ENCODE measurements at regions not wholly inside any gene's neighbourhood (a gene's known extent, or its start where the extent isn't known, plus 50 kb on each side); places are given as distances from the start of the nearest gene placed in this dataset.

- Mint-ChIP-seq H3K36me3 (ENCODE audit: insufficient read depth) (no peaks in the 10 kb centered on the region), H3K9me3 (no peaks in the 10 kb centered on the region), H3K27ac (ENCODE audit: low read depth) (no peak overlapping the region), H3K27me3 (peaks cover 17% of the 10 kb centered on the region), H3K4me1 (no peaks in the 10 kb centered on the region), H3K4me3 (no peak overlapping the region)
- ATAC-seq (replicated peaks; ENCODE audit: extremely low read depth, poor library complexity, severe bottlenecking) (no peak), DNase-seq (ENCODE audit: low spot score in 2 of 2) (no peak)
Observed at GRCh38 chr6:106880952-106881351, 93.6 kb downstream of the CD24 start.

GRCh38 chr6:106875782-106876321 lies 98.7 kb downstream of the CD24 start:
- H3K4me1 Mint-ChIP-seq = no peaks in the 10 kb centered on the region
- ATAC-seq (replicated peaks; ENCODE audit: extremely low read depth, poor library complexity, severe bottlenecking) (no peak), DNase-seq (ENCODE audit: low spot score in 2 of 2) (no peak)
- H3K4me3 Mint-ChIP-seq = no peak overlapping the region
- no peaks in the 10 kb centered on the region for H3K36me3 Mint-ChIP-seq (ENCODE audit: insufficient read depth)
- no peak overlapping the region for H3K27ac Mint-ChIP-seq (ENCODE audit: low read depth)
- H3K27me3 Mint-ChIP-seq = no peaks in the 10 kb centered on the region
- H3K9me3 Mint-ChIP-seq = no peaks in the 10 kb centered on the region

- Mint-ChIP-seq H3K27ac (ENCODE audit: low read depth) (no peak overlapping the region), H3K9me3 (no peaks in the 10 kb centered on the region), H3K27me3 (no peaks in the 10 kb centered on the region)
Observed at GRCh38 chr6:106874481-106874880, 100.0 kb downstream of the CD24 start.

GRCh38 chr6:106872049-106872448 lies 102.5 kb downstream of the CD24 start:
- Mint-ChIP-seq H3K27me3 (no peaks in the 10 kb centered on the region), H3K4me3 (no peak overlapping the region), H3K4me1 (no peaks in the 10 kb centered on the region), H3K27ac (ENCODE audit: low read depth) (no peak overlapping the region), H3K36me3 (ENCODE audit: insufficient read depth) (no peaks in the 10 kb centered on the region), H3K9me3 (no peaks in the 10 kb centered on the region)
- ATAC-seq (replicated peaks; ENCODE audit: extremely low read depth, poor library complexity, severe bottlenecking) (no peak), DNase-seq (ENCODE audit: low spot score in 2 of 2) (no peak)

More at GRCh38 chr6:106874481-106874880, 100.0 kb downstream of the CD24 start:
- ATAC-seq (replicated peaks; ENCODE audit: extremely low read depth, poor library complexity, severe bottlenecking) = no peak
- no peaks in the 10 kb centered on the region for H3K36me3 Mint-ChIP-seq (ENCODE audit: insufficient read depth)
- no peak for DNase-seq (ENCODE audit: low spot score in 2 of 2)
- H3K4me3 Mint-ChIP-seq = no peak overlapping the region
- H3K4me1 Mint-ChIP-seq = no peaks in the 10 kb centered on the region

- no peaks in the 10 kb centered on the region for H3K4me1 Mint-ChIP-seq
- H3K27ac Mint-ChIP-seq (ENCODE audit: low read depth) = no peak overlapping the region
- H3K9me3 Mint-ChIP-seq = no peaks in the 10 kb centered on the region
- H3K36me3 Mint-ChIP-seq (ENCODE audit: insufficient read depth) = no peaks in the 10 kb centered on the region
- DNase-seq (ENCODE audit: low spot score in 2 of 2) (no peak), ATAC-seq (replicated peaks; ENCODE audit: extremely low read depth, poor library complexity, severe bottlenecking) (no peak)
- no peak overlapping the region for H3K4me3 Mint-ChIP-seq
- no peaks in the 10 kb centered on the region for H3K27me3 Mint-ChIP-seq
Observed at GRCh38 chr6:106870824-106871717, 103.5 kb downstream of the CD24 start.

GRCh38 chr6:106870069-106870468 lies 104.5 kb downstream of the CD24 start:
- no peaks in the 10 kb centered on the region for H3K36me3 Mint-ChIP-seq (ENCODE audit: insufficient read depth)
- no peak overlapping the region for H3K4me3 Mint-ChIP-seq
- no peak for DNase-seq (ENCODE audit: low spot score in 2 of 2)
- H3K9me3 Mint-ChIP-seq = no peaks in the 10 kb centered on the region
- no peaks in the 10 kb centered on the region for H3K4me1 Mint-ChIP-seq
- no peaks in the 10 kb centered on the region for H3K27me3 Mint-ChIP-seq
- no peak for ATAC-seq (replicated peaks; ENCODE audit: extremely low read depth, poor library complexity, severe bottlenecking)
- H3K27ac Mint-ChIP-seq (ENCODE audit: low read depth) = no peak overlapping the region

GRCh38 chr6:106869203-106869602 lies 105.3 kb downstream of the CD24 start:
- no peaks in the 10 kb centered on the region for H3K4me1 Mint-ChIP-seq
- H3K27ac Mint-ChIP-seq (ENCODE audit: low read depth) = no peak overlapping the region
- no peak for ATAC-seq (replicated peaks; ENCODE audit: extremely low read depth, poor library complexity, severe bottlenecking)
- H3K36me3 Mint-ChIP-seq (ENCODE audit: insufficient read depth) = no peaks in the 10 kb centered on the region
- H3K9me3 Mint-ChIP-seq = no peaks in the 10 kb centered on the region
- no peak overlapping the region for H3K4me3 Mint-ChIP-seq
- DNase-seq (ENCODE audit: low spot score in 2 of 2) = no peak
- no peaks in the 10 kb centered on the region for H3K27me3 Mint-ChIP-seq

GRCh38 chr6:106866875-106867658 lies 107.5 kb downstream of the CD24 start:
- H3K4me1 Mint-ChIP-seq = no peaks in the 10 kb centered on the region
- H3K9me3 Mint-ChIP-seq = no peaks in the 10 kb centered on the region
- H3K4me3 Mint-ChIP-seq = no peak overlapping the region
- no peak for ATAC-seq (replicated peaks; ENCODE audit: extremely low read depth, poor library complexity, severe bottlenecking)
- no peaks in the 10 kb centered on the region for H3K36me3 Mint-ChIP-seq (ENCODE audit: insufficient read depth)
- no peak for DNase-seq (ENCODE audit: low spot score in 2 of 2)
- H3K27ac Mint-ChIP-seq (ENCODE audit: low read depth) = no peak overlapping the region
- H3K27me3 Mint-ChIP-seq = peaks cover 18% of the 10 kb centered on the region

- H3K27ac Mint-ChIP-seq (ENCODE audit: low read depth) = no peak overlapping the region
- no peaks in the 10 kb centered on the region for H3K36me3 Mint-ChIP-seq (ENCODE audit: insufficient read depth)
- ATAC-seq (replicated peaks; ENCODE audit: extremely low read depth, poor library complexity, severe bottlenecking) = no peak
Observed at GRCh38 chr6:106862858-106863257, 111.7 kb downstream of the CD24 start.

GRCh38 chr6:106860940-106861339 lies 113.6 kb downstream of the CD24 start:
- ATAC-seq (replicated peaks; ENCODE audit: extremely low read depth, poor library complexity, severe bottlenecking) = no peak
- H3K9me3 Mint-ChIP-seq = no peaks in the 10 kb centered on the region
- DNase-seq (ENCODE audit: low spot score in 2 of 2) = no peak
- no peaks in the 10 kb centered on the region for H3K36me3 Mint-ChIP-seq (ENCODE audit: insufficient read depth)
- H3K4me3 Mint-ChIP-seq = no peak overlapping the region
- H3K27ac Mint-ChIP-seq (ENCODE audit: low read depth) = no peak overlapping the region
- H3K27me3 Mint-ChIP-seq = peaks cover 21% of the 10 kb centered on the region
- H3K4me1 Mint-ChIP-seq = no peaks in the 10 kb centered on the region

More at GRCh38 chr6:106862858-106863257, 111.7 kb downstream of the CD24 start:
- no peak for DNase-seq (ENCODE audit: low spot score in 2 of 2)
- Mint-ChIP-seq H3K4me1 (no peaks in the 10 kb centered on the region), H3K9me3 (no peaks in the 10 kb centered on the region), H3K27me3 (peaks cover 21% of the 10 kb centered on the region), H3K4me3 (no peak overlapping the region)

- no peaks in the 10 kb centered on the region for H3K4me1 Mint-ChIP-seq
- no peak overlapping the region for H3K4me3 Mint-ChIP-seq
- peaks cover 28% of the 10 kb centered on the region for H3K27me3 Mint-ChIP-seq
- H3K9me3 Mint-ChIP-seq = no peaks in the 10 kb centered on the region
- H3K36me3 Mint-ChIP-seq (ENCODE audit: insufficient read depth) = no peaks in the 10 kb centered on the region
- no peak for DNase-seq (ENCODE audit: low spot score in 2 of 2)
- H3K27ac Mint-ChIP-seq (ENCODE audit: low read depth) = no peak overlapping the region
- ATAC-seq (replicated peaks; ENCODE audit: extremely low read depth, poor library complexity, severe bottlenecking) = no peak
Observed at GRCh38 chr6:106858653-106859092, 115.9 kb downstream of the CD24 start.

GRCh38 chr6:106857771-106858652 lies 116.5 kb downstream of the CD24 start:
- no peak overlapping the region for H3K27ac Mint-ChIP-seq (ENCODE audit: low read depth)

More at GRCh38 chr6:106857771-106858652, 116.5 kb downstream of the CD24 start:
- no peak overlapping the region for H3K4me3 Mint-ChIP-seq
- H3K36me3 Mint-ChIP-seq (ENCODE audit: insufficient read depth) = no peaks in the 10 kb centered on the region
- no peaks in the 10 kb centered on the region for H3K4me1 Mint-ChIP-seq
- no peak for ATAC-seq (replicated peaks; ENCODE audit: extremely low read depth, poor library complexity, severe bottlenecking)
- no peaks in the 10 kb centered on the region for H3K9me3 Mint-ChIP-seq
- no peak for DNase-seq (ENCODE audit: low spot score in 2 of 2)
- H3K27me3 Mint-ChIP-seq = peaks cover 23% of the 10 kb centered on the region

All from central memory CD8-positive, alpha-beta T cell (primary cell).